HFFc6 (cell line): ENCODE measurements at regions not wholly inside any gene's neighbourhood (a gene's known extent, or its start where the extent isn't known, plus 50 kb on each side); places are given as distances from the start of the nearest gene placed in this dataset.

Source experiments
- DNase-seq: peaks from one replicate; pipeline ENCODE4 v3.0.0-alpha.2; 2018
- H3K27ac Mint-ChIP-seq: 2 replicates; pipeline ENCODE4 v1.8.0; 2020; ENCODE audit warnings: mild to moderate bottlenecking, mixed read lengths
- H3K27me3 Mint-ChIP-seq: 2 replicates; pipeline ENCODE4 v1.8.0; 2021; ENCODE audit warnings: mild to moderate bottlenecking, moderate library complexity, mixed read lengths; ENCODE audit not compliant: insufficient read depth
- H3K36me3 Mint-ChIP-seq: 2 replicates; pipeline ENCODE4 v1.8.0; 2021; ENCODE audit warnings: low read depth, mixed read lengths
- H3K4me1 Mint-ChIP-seq: 2 replicates; pipeline ENCODE4 v1.8.0; 2020; ENCODE audit warnings: low read depth, mixed read lengths
- H3K4me3 Mint-ChIP-seq: 2 replicates; pipeline ENCODE4 v1.8.0; 2020; ENCODE audit warnings: mild to moderate bottlenecking, moderate library complexity, mixed read lengths
- H3K9me3 Mint-ChIP-seq: 2 replicates; pipeline ENCODE4 v1.8.0; 2020; ENCODE audit warnings: mild to moderate bottlenecking, mixed read lengths
- CTCF ChIP-seq: fragments of 200-600 bp; sonication (generic); IDR thresholded peaks from 2 replicates; pipeline ENCODE4 v1.5.0; 2021; ENCODE audit warnings: antibody characterized with exemption, mild to moderate bottlenecking

GRCh38 chr17:5707482-5707881 lies 123.2 kb upstream of the NLRP1 start:
- no peak for DNase-seq
- no peaks in the 10 kb centered on the region for H3K4me1 Mint-ChIP-seq
- no peaks in the 10 kb centered on the region for H3K9me3 Mint-ChIP-seq
- peaks cover 35% of the 10 kb centered on the region for H3K27me3 Mint-ChIP-seq
- no peak overlapping the region for H3K4me3 Mint-ChIP-seq
- no peak for TF ChIP-seq CTCF
- H3K27ac Mint-ChIP-seq = no peak overlapping the region
- no peaks in the 10 kb centered on the region for H3K36me3 Mint-ChIP-seq

DNA sequence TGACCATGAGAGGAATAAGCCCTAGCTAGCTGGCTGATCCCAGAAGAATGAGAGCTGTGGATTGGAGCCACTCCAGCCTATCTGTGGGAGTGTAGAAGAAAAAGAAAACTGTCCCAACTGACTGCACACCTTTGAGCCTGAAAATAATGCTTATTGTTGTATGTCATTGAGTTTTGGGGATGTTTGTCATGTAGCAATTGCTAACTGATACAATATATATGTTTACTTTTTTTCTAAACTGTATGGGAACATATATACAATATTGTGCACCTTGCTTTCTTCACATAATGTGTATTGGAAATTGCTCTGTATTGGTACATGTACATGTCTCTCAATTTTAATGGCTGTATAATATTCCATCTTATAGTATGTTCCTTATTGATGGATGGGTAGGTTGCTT lies 124.0 kb upstream of the NLRP1 start:
- no peak overlapping the region for H3K4me3 Mint-ChIP-seq
- H3K27ac Mint-ChIP-seq = no peak overlapping the region
- no peak for TF ChIP-seq CTCF
- H3K9me3 Mint-ChIP-seq = no peaks in the 10 kb centered on the region
- DNase-seq = no peak
- H3K4me1 Mint-ChIP-seq = no peaks in the 10 kb centered on the region
- H3K27me3 Mint-ChIP-seq = peaks cover 38% of the 10 kb centered on the region
- no peaks in the 10 kb centered on the region for H3K36me3 Mint-ChIP-seq

GRCh38 chr17:5711344-5711743 lies 127.0 kb upstream of the NLRP1 start:
- Mint-ChIP-seq H3K36me3 (no peaks in the 10 kb centered on the region), H3K27ac (no peak overlapping the region), H3K4me3 (no peak overlapping the region), H3K9me3 (no peaks in the 10 kb centered on the region), H3K27me3 (peaks cover 47% of the 10 kb centered on the region), H3K4me1 (no peaks in the 10 kb centered on the region)
- DNase-seq = no peak
- TF ChIP-seq CTCF = no peak

GRCh38 chr17:5714993-5715392 lies 130.7 kb upstream of the NLRP1 start:
- Mint-ChIP-seq H3K27ac (no peak overlapping the region), H3K4me1 (peaks cover 16% of the 10 kb centered on the region), H3K36me3 (no peaks in the 10 kb centered on the region), H3K9me3 (no peaks in the 10 kb centered on the region), H3K4me3 (no peak overlapping the region), H3K27me3 (peaks cover 48% of the 10 kb centered on the region)
- TF ChIP-seq CTCF = no peak
- no peak for DNase-seq

DNA sequence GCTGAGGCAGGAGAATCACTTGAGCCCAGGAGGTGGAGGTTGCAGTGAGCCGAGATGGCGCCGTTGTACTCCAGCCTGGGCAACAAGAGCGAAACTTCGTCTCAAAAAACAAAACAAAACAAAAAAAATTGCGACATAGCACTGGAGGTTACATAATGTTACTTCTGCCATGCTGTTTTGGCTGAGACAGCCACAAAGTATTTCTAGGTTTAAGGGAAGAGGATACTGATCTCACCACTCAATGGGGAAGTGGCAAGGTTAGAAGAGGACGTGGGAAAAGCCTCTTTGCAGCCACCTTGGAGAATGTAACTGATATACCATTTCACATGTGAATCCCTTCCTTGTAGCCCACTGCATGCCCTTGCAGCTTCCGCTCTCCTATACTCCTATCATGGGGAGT lies 131.2 kb upstream of the NLRP1 start:
- H3K27me3 Mint-ChIP-seq = peaks cover 44% of the 10 kb centered on the region
- peaks cover 16% of the 10 kb centered on the region for H3K4me1 Mint-ChIP-seq
- H3K36me3 Mint-ChIP-seq = no peaks in the 10 kb centered on the region
- no peak for DNase-seq
- H3K9me3 Mint-ChIP-seq = no peaks in the 10 kb centered on the region
- H3K4me3 Mint-ChIP-seq = no peak overlapping the region
- TF ChIP-seq CTCF = no peak
- no peak overlapping the region for H3K27ac Mint-ChIP-seq

GRCh38 chr17:5718726-5719125 lies 134.4 kb upstream of the NLRP1 start:
- no peak for TF ChIP-seq CTCF
- Mint-ChIP-seq H3K36me3 (no peaks in the 10 kb centered on the region), H3K9me3 (no peaks in the 10 kb centered on the region), H3K4me1 (peaks cover 16% of the 10 kb centered on the region), H3K4me3 (no peak overlapping the region), H3K27me3 (peaks cover 26% of the 10 kb centered on the region), H3K27ac (no peak overlapping the region)
- no peak for DNase-seq
